Endothelial cell of umbilical vein (primary cell): ENCODE measurements at regions not wholly inside any gene's neighbourhood (a gene's known extent, or its start where the extent isn't known, plus 50 kb on each side); places are given as distances from the start of the nearest gene placed in this dataset.

Experiments
- CTCF ChIP-seq, 2 donors: IDR thresholded peaks; 1 replicate in 1 of 2; 2 replicates in 1 of 2; pipeline ENCODE4 v1.5.1; 2011; ENCODE audit warnings: low read length in 2 of 2, mild to moderate bottlenecking in 2 of 2, moderate library complexity in 2 of 2, control low read depth in 1 of 2, inconsistent platforms in 1 of 2, low read depth in 1 of 2; ENCODE audit not compliant: insufficient read depth in 1 of 2; ENCODE audit errors: extremely low read depth in 1 of 2
- EZH2 ChIP-seq: IDR thresholded peaks from 2 replicates; pipeline ENCODE4 v1.6.1; 2012; ENCODE audit warnings: borderline replicate concordance, low read depth, mild to moderate bottlenecking, moderate library complexity, low read length, inconsistent platforms; ENCODE audit not compliant: severe bottlenecking
- FOS ChIP-seq: IDR thresholded peaks from 2 replicates; pipeline ENCODE4 v1.6.1; 2011; ENCODE audit warnings: mild to moderate bottlenecking, low read length, moderate library complexity, borderline replicate concordance; ENCODE audit not compliant: insufficient read depth
- GATA2 ChIP-seq: IDR thresholded peaks from 2 replicates; pipeline ENCODE4 v1.7.0; 2011; ENCODE audit warnings: low read depth, mild to moderate bottlenecking, moderate library complexity, mixed read lengths, low read length; ENCODE audit not compliant: insufficient read length, insufficient read depth
- JUN ChIP-seq: IDR thresholded peaks from 2 replicates; pipeline ENCODE4 v1.6.1; 2011; ENCODE audit warnings: borderline replicate concordance, low read depth; ENCODE audit not compliant: insufficient read length, insufficient read depth
- MAX ChIP-seq: IDR thresholded peaks from 2 replicates; pipeline ENCODE4 v1.6.1; 2011; ENCODE audit not compliant: insufficient read depth, insufficient read length
- MYC ChIP-seq: IDR thresholded peaks from one replicate; pipeline ENCODE4 v1.6.1; 2011; ENCODE audit warnings: mild to moderate bottlenecking, low read depth, low read length
- POLR2A ChIP-seq: IDR thresholded peaks from 2 replicates; pipeline ENCODE4 v1.6.1; 2012; ENCODE audit warnings: low read depth, mild to moderate bottlenecking, control low read depth, low read length
- POLR2AphosphoS5 ChIP-seq: IDR thresholded peaks from 2 replicates; pipeline ENCODE4 v1.6.1; 2012; ENCODE audit warnings: low read depth, mild to moderate bottlenecking, control low read depth, low read length, moderate library complexity; ENCODE audit not compliant: insufficient read depth

DNA sequence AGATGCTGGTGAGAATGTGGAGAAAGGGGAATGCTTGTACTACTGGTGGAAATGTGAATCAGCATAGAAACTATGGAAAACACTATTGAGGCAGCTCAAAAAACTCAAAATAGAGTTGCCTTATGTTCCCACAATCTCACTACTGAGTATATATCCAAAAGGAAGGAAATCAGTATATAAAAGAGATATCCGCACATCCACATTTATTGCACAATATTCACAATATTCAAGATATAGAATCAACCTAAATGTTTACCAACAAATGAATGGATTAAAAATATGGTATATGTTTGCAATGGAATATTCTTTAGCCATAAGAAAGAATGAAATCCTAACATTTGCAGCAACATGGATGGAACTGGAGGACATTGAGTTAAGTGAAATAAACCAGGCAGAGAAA, 686.8 kb downstream of the OTOL1 start:
- TF ChIP-seq CTCF (IDR thresholded peaks at IDR 0.05; ENCODE audit: extremely low read depth in 1 of 2, insufficient read depth in 1 of 2, low read depth in 1 of 2, low read length in 2 of 2), result no peak
- no peak for TF ChIP-seq POLR2AphosphoS5
- TF ChIP-seq POLR2A, result no peak
- TF ChIP-seq EZH2, result no peak
- no peak for TF ChIP-seq MAX
- no peak for TF ChIP-seq FOS
- no peak for TF ChIP-seq JUN
- no peak for TF ChIP-seq GATA2
- no peak for TF ChIP-seq MYC
